NCI-H146 treated with DMSO at 0.1 percent for 48 hours (cell line): ENCODE measurements at regions not wholly inside any gene's neighbourhood (a gene's known extent, or its start where the extent isn't known, plus 50 kb on each side); places are given as distances from the start of the nearest gene placed in this dataset.
"Not testable (repeated sequence)": the region's sequence is repeated elsewhere in the genome, so short reads cannot be mapped to it uniquely, and the experiment has no call there.

Experiments
- DNase-seq: peaks from one replicate; lab custom pipeline; 2025; ENCODE audit not compliant: unreplicated experiment; lab: John Stamatoyannopoulos, UW

DNA sequence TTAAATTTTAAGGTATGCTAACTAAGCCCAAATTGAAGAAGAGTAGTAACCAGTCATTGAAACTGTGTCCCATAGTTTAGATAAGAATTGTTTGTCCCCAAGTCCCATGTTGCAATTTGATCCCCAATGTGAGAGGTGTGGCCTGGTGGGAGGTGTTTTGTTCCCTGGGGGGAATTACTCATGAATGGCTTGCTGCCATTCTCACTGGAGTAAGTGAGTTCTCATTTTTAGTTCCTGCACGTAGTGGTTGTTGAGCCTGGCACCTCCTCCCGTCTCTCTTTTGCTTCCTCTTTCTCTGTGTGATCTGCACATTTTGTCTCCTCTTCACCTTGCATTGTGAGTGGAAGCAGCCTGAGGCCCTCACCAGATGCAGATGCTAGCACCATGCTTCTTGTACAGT, 1271.0 kb downstream of the NSUN3 start:
- no peak for DNase-seq

DNA sequence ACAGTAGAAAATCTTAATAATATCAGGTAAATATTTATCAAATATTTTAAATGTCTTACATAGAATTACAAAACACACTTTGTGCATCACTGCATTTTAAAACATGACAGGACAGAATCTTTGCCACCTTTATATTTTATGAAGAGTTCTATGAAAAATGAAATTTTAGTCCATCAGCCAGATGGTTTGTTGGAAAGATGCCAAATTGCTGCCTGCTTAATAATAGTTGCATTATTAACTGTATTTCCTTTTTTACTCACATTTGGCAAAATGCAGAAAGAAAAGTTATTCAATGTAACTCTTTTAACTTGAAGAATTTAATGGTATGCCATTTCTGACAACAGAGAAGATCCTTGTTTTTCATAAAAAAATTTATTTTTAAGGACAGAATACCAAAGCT, 1271.6 kb downstream of the NSUN3 start:
- no peak for DNase-seq

DNA sequence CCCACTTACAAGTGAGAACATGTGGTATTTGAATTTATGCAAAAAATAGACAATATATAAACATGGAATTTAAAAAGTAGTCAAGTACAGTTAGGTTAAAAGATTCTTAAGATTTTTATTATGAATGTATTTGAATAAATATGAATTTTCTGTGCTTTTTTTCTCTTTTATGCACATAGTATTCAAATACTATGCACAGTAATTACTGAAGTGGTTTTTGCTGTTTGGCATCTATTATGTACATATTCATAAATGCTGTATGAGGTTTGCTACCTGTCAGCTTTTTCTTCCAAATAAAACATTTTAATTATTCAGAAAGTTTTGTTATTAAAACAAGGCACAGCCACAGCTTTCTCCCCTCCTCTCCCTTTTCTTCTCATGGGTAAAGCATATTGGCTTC, 1272.7 kb downstream of the NSUN3 start:
- DNase-seq, result no peak

DNA sequence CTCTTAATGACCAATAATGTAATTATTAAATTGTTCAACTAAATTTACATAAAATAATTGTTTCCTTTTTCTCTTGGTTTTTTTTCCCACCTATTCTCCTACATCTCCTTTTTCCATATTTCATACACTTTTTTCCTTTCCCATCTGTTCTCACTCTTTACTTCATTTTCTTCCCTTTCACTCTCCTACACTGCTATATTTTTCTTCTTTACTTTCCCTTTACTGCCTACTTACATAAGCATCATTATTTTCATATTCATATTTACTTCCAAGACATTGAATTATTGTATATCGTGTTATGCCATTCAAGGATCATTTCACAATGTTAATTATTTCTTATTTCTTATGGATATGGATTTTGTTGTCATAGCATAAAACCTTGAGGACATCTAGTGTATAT, 1275.6 kb downstream of the NSUN3 start:
- no peak for DNase-seq

DNA sequence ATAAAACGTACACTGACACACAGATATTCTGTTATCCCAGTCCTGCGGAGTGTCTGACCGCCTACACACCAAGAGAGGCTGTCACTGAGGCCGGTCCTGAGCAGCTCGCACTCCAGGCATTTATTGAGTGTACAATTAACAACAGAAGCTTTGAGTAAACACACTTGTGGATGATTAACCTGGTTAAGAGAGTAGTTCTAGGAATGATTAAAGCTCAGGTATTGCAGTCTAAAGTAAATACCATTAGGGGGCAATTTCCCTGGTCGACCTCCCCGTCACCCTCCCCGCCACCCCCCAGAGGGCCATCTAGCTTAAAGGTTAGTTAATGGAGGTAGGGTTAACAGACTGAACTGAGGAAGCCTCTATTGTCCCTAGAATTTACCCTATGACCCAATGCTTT, 1278.5 kb downstream of the NSUN3 start:
- no peak for DNase-seq

DNA sequence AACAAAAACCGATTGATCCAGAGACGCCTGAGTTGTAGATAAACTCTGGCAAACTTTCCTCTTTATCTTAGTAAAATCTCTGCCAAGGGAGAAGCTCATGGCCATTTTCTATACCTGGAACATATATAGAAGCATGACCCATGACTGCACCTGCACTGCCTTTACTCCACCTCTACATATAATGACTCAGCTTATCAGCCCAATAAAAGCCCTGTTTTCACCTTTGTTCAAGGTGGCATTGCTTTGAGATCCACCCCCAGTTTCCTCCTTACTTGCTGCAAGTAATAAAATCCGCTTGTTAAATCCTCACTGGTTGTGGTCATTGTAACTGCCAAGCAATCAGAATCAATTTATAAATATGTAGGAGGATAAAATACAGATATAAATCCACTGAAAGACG, 1280.4 kb downstream of the NSUN3 start:
- DNase-seq, result no peak

DNA sequence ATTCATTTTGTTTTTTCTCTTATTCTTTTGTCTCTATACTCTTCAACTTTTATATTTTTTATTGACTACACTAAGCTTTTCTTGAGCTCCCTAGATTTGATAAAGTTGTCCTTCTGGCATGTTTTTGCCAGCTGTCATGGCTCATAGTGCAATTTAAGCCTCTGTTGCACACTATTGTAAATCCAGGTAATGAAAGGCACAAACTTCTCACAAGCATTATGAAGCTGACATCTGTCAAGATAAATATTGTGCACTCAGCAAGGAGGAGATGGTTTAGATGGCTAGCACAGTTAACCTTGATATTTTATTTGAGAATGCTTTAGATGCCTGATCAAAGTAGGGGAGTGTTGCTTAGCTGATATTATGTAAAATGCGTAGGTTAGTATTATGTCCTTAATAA, 1280.9 kb downstream of the NSUN3 start:
- DNase-seq, result no peak

DNA sequence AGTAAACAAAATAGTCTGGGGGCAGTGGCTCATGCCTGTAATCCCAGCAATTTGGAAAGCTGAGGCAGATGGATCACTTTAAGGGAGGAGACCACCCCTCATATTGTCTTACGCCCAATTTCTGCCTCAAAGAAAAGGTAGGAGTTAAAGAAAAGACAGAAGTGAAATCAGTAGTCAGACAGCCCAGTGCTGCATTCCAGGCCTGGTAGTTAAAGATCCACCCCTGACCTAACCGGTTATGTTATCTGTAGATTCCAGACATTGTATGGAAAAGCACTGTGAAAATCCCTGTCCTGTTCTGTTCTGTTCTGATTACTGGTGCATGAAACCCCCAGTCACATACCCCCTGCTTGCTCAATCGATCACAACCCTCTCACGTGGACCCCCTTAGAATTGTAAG, 1285.1 kb downstream of the NSUN3 start:
- not testable (repeated sequence) for DNase-seq

DNA sequence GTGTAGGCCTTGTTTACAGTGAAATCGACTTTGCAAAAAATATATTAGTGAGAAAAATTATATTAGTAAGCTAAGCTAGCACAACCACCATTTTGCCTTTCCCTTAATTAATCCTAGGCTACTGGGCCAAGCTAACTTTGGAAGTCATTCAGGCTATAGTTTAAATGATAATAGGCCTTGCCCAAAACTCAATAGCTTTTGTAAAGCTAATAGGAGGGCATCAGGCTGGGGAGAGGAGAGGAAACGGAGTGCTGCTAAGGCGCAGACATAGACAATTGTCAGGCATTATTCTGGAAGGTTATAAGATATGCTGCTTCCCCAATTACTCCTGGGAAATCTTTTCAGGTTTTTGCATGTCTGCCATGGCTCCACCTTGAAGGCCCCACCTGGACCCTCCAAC, 1286.0 kb downstream of the NSUN3 start:
- DNase-seq, result no peak

DNA sequence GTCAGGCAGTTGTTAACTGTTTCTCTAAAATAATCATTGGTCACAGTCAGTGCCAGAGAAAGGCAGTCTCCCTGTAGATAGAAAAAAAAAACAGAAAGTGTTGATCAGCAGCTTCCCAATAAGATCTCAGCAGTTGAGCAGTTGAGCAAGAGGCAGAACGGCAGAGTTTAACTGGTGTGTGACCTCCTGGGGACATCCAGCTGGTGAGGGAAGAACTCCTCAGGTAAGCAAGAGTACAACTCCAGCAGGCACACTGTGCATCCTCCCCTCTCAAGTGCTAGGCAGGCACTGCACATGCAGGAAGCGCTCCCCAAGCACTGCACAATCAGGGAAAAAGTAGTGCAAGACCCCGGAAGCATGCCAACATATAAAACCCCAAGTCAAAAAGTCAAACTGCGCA, 1287.2 kb downstream of the NSUN3 start:
- no peak for DNase-seq

DNA sequence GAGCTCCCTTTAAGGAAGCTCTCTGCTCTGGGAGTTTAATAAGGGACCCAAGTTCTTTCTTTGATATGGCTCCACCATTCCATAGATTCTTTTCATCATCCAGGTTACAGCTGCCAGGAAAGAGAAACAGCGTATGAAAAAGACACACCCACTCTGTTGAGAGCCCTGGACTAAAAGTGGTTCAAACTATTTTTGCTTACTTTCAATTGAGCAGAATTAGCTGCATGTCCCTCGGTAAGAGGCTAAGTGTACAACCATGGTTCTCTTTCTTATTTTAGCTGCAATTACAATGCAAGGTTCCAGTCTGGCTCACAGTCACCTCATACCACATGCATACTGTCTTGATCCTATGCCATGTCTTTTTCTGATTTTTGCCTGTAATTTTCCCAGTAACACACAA, 1288.3 kb downstream of the NSUN3 start:
- no peak for DNase-seq

DNA sequence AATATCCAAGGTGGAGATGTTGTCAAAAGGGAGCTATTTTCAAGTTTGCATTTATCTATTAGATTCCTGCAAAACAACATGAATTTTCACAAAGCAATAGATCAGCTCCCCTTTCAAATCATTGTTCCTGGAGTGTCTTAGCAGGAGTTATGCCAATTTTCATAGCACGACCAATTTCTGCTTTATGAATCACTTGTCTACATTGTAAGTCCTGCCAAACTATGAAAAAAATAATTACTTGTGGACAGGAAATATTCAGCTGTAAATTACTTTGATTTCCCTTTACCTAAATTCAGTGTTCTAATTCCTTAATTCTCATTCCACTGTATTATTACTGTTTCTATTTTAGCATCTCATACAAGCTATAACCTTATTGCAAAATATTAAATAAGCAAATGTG, 1289.6 kb downstream of the NSUN3 start:
- DNase-seq, result no peak

DNA sequence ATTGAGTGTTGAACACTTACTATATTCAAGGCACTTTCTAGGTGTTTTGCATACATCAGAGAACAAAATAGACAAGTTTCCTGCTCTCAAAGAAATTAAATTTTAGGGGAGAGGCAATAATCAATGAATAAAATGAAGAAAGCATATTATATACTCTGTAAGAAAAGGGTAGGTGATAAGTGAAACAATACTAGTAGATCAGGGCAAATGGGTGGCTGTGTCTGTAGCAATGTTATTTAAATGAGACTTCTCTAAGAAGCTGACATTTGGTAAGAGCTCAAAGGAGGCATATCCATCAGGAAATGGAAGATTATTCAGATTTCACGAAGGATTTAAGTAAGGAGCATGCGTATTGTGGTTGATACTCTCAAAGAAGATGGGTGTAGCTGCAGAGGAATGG, 1291.6 kb downstream of the NSUN3 start:
- DNase-seq, result no peak

DNA sequence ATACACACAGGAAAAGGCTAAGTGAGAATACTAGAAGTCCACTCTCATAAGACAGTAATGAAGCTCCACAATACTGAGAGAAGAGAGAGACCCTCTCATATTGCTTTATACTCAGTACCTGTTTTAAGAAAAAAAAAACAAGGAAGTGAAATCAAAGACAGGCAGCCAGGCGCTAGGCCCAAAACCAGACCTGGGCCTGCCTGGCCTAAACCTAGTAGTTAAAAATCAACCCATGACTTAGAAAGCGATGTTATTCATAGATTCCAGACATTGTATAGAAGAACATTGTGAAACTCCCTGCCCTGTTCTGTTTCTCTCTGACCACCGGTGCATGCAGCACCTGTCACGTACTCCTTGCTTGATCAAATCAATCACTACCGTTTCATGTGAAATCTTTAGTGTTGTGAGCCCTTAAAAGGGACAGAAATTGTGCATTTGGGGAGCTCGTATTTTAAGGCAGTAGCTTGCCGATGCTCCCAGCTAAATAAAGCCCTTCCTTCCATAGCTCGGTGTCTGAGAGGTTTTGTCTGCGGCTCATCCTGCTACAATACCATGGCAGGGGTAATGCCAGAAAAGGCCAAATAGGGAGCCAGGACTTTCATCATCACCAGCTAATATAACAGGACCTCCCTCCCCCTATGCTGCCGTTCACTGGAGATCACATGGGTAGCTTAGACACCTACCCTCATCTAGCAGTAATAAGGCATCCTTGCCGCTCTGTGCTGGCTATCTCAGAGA, 1294.1 kb downstream of the NSUN3 start:
- no peak for DNase-seq

DNA sequence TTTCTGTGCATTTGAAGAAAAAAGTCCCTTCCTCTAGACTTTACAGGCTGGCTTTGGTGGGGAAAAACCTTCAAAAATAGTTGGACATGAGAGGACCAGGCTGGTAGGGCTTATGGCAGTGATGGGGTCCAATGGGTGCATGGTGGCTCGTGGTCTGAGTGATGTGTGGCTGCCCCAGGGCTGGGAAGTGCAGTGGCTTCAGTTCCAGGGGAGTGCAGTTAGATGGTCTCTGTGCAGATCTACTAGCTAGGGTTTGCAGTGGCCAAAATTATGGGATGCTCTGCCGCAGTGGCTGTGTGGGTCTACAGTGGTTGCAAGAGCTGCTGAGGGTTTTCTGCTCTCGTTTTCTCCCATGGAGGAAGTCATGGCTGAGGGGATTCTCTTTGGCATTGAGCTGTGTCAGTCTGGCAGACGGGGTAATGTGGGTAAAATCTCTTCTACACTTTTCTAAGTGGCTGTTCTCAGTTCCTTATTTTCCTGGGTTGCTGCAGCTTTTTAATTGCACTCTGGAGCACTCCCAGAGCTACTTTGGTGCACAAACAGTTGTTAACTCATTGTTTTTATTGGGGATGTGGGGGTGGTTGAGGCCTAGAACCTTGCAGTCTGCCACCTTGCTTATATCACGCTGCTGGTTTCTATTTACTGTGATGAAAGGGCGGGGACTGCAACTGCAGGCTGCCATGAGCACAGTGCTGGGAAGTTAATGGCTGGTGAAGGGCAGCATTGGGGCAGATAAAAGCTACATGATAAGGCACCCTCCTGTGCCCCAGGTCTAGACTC, 1324.6 kb downstream of the NSUN3 start:
- no peak for DNase-seq

DNA sequence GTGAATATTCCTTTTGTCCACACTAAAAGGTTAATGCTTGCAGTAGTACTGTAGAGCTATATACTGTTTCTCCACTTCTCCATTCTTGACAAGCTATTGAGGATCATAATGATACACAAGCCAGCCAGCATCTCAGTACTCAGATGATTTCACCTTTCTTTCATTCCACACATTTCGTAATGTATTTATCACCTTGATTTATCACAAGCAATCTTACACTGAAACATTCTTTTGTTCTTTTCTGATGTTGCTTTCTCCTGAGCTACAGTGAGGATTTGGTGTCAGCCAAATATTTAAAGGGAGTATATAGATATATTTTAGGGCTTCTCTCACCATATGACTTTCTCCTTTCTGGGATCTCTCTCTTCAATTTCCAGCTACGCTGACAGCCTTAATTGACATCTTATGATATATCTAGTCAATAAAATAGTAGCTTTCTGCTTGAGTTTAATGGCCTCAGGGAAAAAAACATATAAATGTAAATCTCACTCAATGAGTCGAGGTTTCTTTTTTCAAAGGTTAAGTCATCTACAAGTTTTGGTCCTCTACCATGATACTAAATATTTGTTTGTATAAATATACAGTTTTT, 1327.0 kb downstream of the NSUN3 start:
- DNase-seq, result no peak

DNA sequence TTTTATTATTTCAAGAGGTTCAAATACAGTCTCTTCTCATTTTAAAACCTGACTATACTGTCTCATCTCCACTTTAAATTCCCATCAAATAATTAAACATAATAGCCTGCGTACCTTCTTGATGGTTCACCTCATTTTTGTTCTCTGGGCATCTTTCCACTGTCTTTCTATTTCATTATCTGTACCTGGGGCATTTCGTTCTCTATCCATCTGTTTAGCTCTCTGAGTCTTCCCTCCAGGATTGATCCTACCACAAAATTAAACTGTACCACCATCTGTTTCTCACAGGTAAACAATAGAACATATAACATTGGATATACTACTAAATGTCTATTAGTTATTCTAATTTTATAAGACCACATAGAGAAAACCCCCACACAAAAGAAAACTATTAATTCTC, 1331.4 kb downstream of the NSUN3 start:
- DNase-seq, result no peak

DNA sequence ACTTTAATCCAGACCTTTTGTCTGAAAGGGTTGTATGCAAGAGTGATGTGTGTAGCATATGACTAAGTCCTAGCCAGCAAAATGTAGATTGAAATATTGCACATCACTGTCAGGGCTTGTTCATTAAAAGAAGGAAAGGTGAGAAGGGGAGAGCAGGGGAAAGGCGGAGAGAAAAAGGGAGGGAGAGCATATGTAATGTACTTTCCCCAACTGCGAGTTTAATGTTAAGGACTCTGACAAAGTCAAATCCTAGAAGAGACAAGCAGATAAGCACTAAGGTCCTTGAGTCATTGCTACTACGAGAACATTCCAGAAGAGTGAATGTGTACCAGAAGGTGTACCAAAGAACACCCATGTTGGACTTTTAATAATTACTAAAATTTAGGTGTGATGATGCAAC, 1336.7 kb downstream of the NSUN3 start:
- DNase-seq, result no peak

DNA sequence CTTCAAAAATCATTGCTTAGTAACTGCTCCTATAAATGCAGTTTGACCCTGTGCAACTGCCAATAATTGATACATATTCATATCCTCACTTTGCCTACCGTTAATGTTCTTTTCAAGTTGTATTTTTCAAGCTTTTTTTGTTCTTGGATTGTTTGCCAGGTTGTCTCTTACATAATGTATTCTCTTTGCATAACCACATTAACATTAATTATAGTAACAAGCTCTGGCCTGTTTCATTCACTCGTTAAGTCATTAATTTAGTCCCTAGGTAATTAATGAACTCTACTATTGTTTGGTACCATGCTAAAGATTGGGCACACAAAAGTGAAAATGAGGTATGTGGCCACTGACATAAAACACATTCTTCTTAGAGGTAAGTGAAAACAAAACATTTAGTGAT, 1338.8 kb downstream of the NSUN3 start:
- DNase-seq, result no peak

DNA sequence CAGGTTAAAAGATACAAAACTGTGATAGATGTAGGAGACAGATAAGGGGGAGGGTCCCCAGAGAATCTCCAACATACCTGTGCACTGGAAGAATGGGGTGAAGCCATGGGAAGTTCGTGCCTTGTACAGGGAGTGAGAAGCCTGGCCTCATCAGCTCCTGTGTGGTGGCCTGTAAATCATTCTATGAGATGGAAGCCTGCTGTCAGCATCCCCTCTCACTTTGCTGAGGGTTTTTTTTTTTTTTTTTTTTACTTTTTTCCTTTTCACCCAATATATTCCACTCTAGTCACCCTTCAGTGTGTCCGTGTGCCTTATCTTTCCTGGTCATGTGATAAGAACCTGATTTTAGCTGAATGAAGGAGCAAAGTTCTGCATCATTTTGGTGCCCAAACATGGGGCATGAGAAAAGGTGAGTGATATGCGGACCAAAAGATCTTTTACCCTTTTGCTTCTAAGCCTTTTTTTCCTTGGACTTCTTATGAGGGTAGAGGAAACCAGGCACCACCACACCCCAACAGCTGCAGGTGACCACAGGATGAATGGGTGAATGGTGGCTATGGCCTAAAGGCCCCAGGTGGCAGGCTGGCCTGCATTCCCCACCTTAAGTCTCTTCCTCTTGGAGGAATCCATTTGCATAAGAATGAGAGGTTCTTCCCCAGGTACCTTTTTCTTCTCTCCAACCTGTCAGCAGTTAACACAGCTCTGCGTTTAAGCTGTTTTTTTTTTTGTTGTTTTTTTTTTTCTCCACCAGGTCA, 1345.0 kb downstream of the NSUN3 start:
- DNase-seq, result no peak

DNA sequence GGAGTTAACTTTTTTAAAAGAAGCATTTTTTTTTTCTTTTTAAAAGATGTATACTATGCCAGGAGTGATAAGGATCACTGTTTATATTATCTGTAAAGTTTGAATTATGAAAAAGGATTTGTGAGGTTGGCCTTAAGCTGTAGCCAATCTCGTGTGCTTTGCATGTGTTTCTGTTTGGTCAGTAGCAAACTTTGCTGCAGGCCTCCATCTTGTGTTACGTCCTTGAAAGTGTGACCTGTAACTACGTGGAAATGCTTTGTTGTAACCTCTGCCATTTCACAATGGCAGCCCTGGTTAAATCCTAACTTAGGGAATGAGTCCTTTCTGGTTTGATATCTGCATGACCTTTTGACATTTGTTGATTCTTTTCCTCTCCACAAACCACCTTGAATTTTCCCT, 1345.6 kb downstream of the NSUN3 start:
- no peak for DNase-seq

DNA sequence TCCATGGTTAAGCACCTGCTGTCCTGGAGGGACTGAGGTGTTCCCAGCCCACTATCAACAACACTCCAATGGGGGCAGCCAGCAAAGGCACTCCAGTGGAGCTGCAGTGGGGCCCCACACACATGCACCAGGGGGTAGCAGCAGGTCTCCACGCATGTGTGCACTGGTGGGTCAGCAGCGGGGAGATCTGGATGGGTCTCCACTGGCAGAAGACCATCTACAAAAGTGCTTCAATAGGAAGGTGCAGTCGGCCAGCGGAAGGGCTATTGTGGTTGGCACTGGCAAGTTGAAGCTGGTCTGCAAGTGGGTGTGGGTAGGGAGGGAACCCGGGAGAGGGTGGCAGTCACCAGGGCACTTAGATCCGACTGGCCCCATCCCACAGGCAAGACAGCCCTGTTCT, 1355.4 kb downstream of the NSUN3 start:
- no peak for DNase-seq
